CD4-positive, CD25-positive, alpha-beta regulatory T cell (primary cell): ENCODE measurements at regions not wholly inside any gene's neighbourhood (a gene's known extent, or its start where the extent isn't known, plus 50 kb on each side); places are given as distances from the start of the nearest gene placed in this dataset.
"Not testable (repeated sequence)": the region's sequence is repeated elsewhere in the genome, so short reads cannot be mapped to it uniquely, and the experiment has no call there.

Experiments used
- ATAC-seq, 2 donors: fragments of 150-1000 bp; cut with Tn5 transposase; one replicate each; pipeline ENCODE4 v1.10.0; 2021; ENCODE audit warnings: low read depth in 2 of 2, moderate number of reproducible peaks in 2 of 2, moderate library complexity in 1 of 2
- DNase-seq, 3 donors: peaks; one replicate each; pipeline versions ENCODE4 v3.0.0 to v3.0.0-alpha.2; 2012 to 2022; ENCODE audit warnings: mixed read lengths in 1 of 3
- H3K27ac ChIP-seq: one replicate; pipeline ENCODE4 v1.7.0; 2013; ENCODE audit warnings: mild to moderate bottlenecking, low read length; ENCODE audit not compliant: insufficient read depth, poor library complexity, severe bottlenecking
- H3K27me3 ChIP-seq: one replicate; pipeline ENCODE4 v1.7.0; 2013; ENCODE audit warnings: low read length; ENCODE audit not compliant: control insufficient read depth, insufficient read depth
- H3K36me3 ChIP-seq: one replicate; pipeline ENCODE4 v1.7.0; 2013; ENCODE audit warnings: mild to moderate bottlenecking, low read length, moderate library complexity; ENCODE audit not compliant: control insufficient read depth, insufficient read depth
- H3K4me1 ChIP-seq: 2 replicates; pipeline ENCODE4 v1.7.0; 2013; ENCODE audit warnings: mild to moderate bottlenecking, low read length; ENCODE audit not compliant: insufficient read depth, control insufficient read depth, poor library complexity, severe bottlenecking
- H3K4me3 ChIP-seq: one replicate; pipeline ENCODE4 v1.7.0; 2013; ENCODE audit warnings: low read depth, mild to moderate bottlenecking, low read length, moderate library complexity
- H3K9me3 ChIP-seq, 2 experiments: 1 replicate in 1 of 2; 2 replicates in 1 of 2; pipeline ENCODE4 v1.7.0; 2013; ENCODE audit warnings: low read length in 2 of 2, mild to moderate bottlenecking in 1 of 2, moderate library complexity in 1 of 2; ENCODE audit not compliant: control insufficient read depth in 2 of 2
- H3K27ac Mint-ChIP-seq, 3 donors: one replicate each; pipeline ENCODE4 v1.8.0; 2020 to 2022; ENCODE audit warnings: mild to moderate bottlenecking in 3 of 3, mixed read lengths in 3 of 3, moderate library complexity in 2 of 3
- H3K27me3 Mint-ChIP-seq: one replicate; pipeline ENCODE4 v1.8.0; 2022; ENCODE audit warnings: mild to moderate bottlenecking, mixed read lengths
- H3K36me3 Mint-ChIP-seq: one replicate; pipeline ENCODE4 v1.8.0; 2020; ENCODE audit warnings: mixed read lengths
- H3K4me1 Mint-ChIP-seq, 4 donors: one replicate each; pipeline ENCODE4 v1.8.0; 2020 to 2022; ENCODE audit warnings: mixed read lengths in 4 of 4, mild to moderate bottlenecking in 1 of 4
- H3K4me3 Mint-ChIP-seq, 4 donors: one replicate each; pipeline ENCODE4 v1.8.0; 2020 to 2022; ENCODE audit warnings: mild to moderate bottlenecking in 4 of 4, mixed read lengths in 4 of 4, moderate library complexity in 3 of 4
- H3K9me3 Mint-ChIP-seq, 7 donors: one replicate each; pipeline ENCODE4 v1.8.0; 2020 to 2022; ENCODE audit warnings: mixed read lengths in 7 of 7, mild to moderate bottlenecking in 3 of 7, moderate library complexity in 2 of 7

GRCh38 chr15:87656372-87656771 is 600.2 kb downstream of the NTRK3 start:
- H3K27ac ChIP-seq: no peak overlapping the region
- Mint-ChIP-seq H3K27me3 (no peaks in the 10 kb centered on the region), H3K4me1 (no peaks in the 10 kb centered on the region), H3K27ac (no peak overlapping the region), H3K4me3 (no peak overlapping the region), H3K36me3 (no peaks in the 10 kb centered on the region), H3K9me3 (peaks cover 0 to 2% (median 0%) of the 10 kb centered on the region in 7 donors)
- no peak overlapping the region for H3K4me3 ChIP-seq
- H3K4me1 ChIP-seq: no peaks in the 10 kb centered on the region
- H3K27me3 ChIP-seq: no peaks in the 10 kb centered on the region
- H3K36me3 ChIP-seq: no peaks in the 10 kb centered on the region
- no peaks in the 10 kb centered on the region for H3K9me3 ChIP-seq
- DNase-seq: no peak
- ATAC-seq: no peak

DNA sequence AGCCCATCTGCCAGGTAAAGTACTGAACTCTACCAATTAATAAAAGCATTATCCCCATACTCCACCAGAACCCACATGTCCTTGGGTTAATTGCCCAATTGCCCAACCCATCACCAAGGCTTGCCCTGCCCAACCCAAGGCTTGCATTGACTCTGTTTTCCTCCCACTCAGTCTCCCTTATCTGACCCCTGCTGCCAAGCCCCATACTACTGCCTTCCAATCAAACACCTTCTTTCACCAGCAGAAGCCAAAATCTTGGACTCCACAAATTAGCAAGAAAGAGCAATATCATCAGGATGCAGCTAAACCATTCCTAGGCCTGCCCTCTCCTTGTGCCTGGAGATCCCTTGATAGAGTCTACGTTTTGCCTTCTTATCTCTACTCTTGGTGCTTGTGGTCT is 602.9 kb downstream of the NTRK3 start:
- H3K9me3 Mint-ChIP-seq: peaks cover 0 to 5% (median 0%) of the 10 kb centered on the region in 7 donors
- no peak for DNase-seq
- H3K4me3 Mint-ChIP-seq: no peak overlapping the region
- Histone ChIP-seq H3K4me3 (no peak overlapping the region), H3K4me1 (no peaks in the 10 kb centered on the region), H3K9me3 (no peaks in the 10 kb centered on the region), H3K36me3 (no peaks in the 10 kb centered on the region), H3K27ac (no peak overlapping the region), H3K27me3 (no peaks in the 10 kb centered on the region)
- no peak overlapping the region for H3K27ac Mint-ChIP-seq
- no peaks in the 10 kb centered on the region for H3K36me3 Mint-ChIP-seq
- no peaks in the 10 kb centered on the region for H3K4me1 Mint-ChIP-seq
- H3K27me3 Mint-ChIP-seq: no peaks in the 10 kb centered on the region
- ATAC-seq: no peak

DNA sequence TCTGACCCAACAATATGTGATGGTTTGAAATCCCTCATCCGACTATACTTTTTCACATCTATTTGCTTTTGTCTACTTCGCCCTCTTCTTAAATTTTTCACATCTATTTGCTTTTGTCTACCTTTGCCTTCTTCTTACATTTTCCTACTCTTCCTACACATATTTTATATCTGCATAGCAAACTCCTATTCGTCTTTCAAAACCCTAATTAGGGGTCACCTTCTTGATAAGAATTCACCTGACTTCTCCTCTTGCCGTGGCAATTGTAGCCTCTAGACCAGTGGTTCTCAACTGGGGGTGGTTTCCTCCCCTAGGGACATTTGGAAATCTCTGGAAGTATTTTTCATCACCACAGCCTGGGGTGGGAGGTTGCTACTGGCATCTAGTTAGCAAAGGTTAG is 607.4 kb downstream of the NTRK3 start:
- Mint-ChIP-seq H3K9me3 (peaks cover 0 to 7% (median 0%) of the 10 kb centered on the region in 7 donors), H3K4me1 (no peaks in the 10 kb centered on the region), H3K27me3 (no peaks in the 10 kb centered on the region), H3K36me3 (no peaks in the 10 kb centered on the region), H3K27ac (peak overlapping the region in 1 of 3 donors; percentile 33), H3K4me3 (no peak overlapping the region)
- no peak for ATAC-seq
- no peak overlapping the region for H3K27ac ChIP-seq
- H3K9me3 ChIP-seq: no peaks in the 10 kb centered on the region
- H3K4me3 ChIP-seq: no peak overlapping the region
- no peaks in the 10 kb centered on the region for H3K27me3 ChIP-seq
- no peak for DNase-seq
- H3K36me3 ChIP-seq: no peaks in the 10 kb centered on the region
- no peaks in the 10 kb centered on the region for H3K4me1 ChIP-seq

DNA sequence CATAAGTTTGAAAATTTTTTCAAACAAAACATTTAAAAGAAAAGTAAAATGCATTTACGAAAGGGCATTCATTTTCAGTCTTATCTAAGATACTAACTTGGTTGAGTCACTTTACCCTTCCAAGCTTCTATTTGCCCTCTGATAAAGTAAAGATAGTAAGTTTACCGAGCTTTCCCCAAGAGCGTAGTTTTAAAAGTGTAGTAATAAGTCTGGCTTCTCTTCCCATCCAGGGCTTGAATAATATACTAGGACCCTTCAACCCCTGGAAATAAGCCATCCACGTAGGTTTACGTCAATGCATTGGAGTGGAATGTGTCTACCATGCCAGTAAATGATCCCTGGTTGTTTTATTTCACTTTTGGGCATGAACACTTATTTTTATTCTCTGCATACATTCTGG is 608.3 kb downstream of the NTRK3 start:
- no peak for DNase-seq
- Histone ChIP-seq H3K4me3 (no peak overlapping the region), H3K27me3 (no peaks in the 10 kb centered on the region), H3K36me3 (no peaks in the 10 kb centered on the region), H3K9me3 (no peaks in the 10 kb centered on the region), H3K4me1 (no peaks in the 10 kb centered on the region), H3K27ac (no peak overlapping the region)
- Mint-ChIP-seq H3K27ac (no peak overlapping the region), H3K27me3 (no peaks in the 10 kb centered on the region), H3K36me3 (no peaks in the 10 kb centered on the region), H3K4me3 (no peak overlapping the region), H3K9me3 (peaks cover 0 to 7% (median 0%) of the 10 kb centered on the region in 7 donors), H3K4me1 (peaks cover 0 to 2% (median 0%) of the 10 kb centered on the region in 4 donors)
- no peak for ATAC-seq

- peaks cover 0 to 3% (median 0%) of the 10 kb centered on the region in 7 donors for H3K9me3 Mint-ChIP-seq
- H3K27me3 Mint-ChIP-seq: no peaks in the 10 kb centered on the region
- Histone ChIP-seq H3K9me3 (no peaks in the 10 kb centered on the region), H3K27ac (no peak overlapping the region), H3K36me3 (no peaks in the 10 kb centered on the region), H3K27me3 (no peaks in the 10 kb centered on the region), H3K4me3 (no peak overlapping the region), H3K4me1 (no peaks in the 10 kb centered on the region)
- ATAC-seq (no peak), DNase-seq (no peak)
- peaks cover 0 to 5% (median 2%) of the 10 kb centered on the region in 4 donors for H3K4me1 Mint-ChIP-seq
- H3K4me3 Mint-ChIP-seq: no peak overlapping the region
- no peak overlapping the region for H3K27ac Mint-ChIP-seq
- no peaks in the 10 kb centered on the region for H3K36me3 Mint-ChIP-seq
Measured at GRCh38 chr15:87645723-87646122, 610.8 kb downstream of the NTRK3 start.

DNA sequence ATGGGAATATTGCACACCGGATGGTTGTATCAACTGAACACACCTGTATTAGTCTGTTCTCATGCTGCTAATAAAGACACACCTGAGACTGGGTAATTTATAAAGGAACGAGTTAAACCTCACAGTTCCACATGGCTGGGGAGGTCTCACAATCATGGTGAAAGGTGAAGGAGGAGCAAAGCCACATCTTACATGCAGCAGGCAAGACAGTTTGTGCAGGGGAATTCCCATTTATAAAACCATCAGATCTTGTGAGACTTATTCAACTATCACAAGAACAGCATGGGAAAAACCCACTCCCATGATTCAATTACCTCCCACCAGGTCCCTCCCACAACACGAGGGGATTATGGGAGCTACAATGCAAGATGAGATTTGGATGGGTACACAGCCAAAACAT is 613.5 kb downstream of the NTRK3 start:
- H3K36me3 ChIP-seq, H3K9me3 Mint-ChIP-seq, H3K27me3 ChIP-seq, H3K4me1 ChIP-seq, ATAC-seq, H3K4me3 ChIP-seq, H3K27me3 Mint-ChIP-seq, H3K27ac ChIP-seq, DNase-seq, H3K4me3 Mint-ChIP-seq, H3K4me1 Mint-ChIP-seq, H3K36me3 Mint-ChIP-seq, H3K27ac Mint-ChIP-seq, H3K9me3 ChIP-seq: not testable (repeated sequence)

GRCh38 chr15:87639305-87640011 is 617.1 kb downstream of the NTRK3 start:
- Histone ChIP-seq H3K4me1 (no peaks in the 10 kb centered on the region), H3K27me3 (no peaks in the 10 kb centered on the region), H3K9me3 (no peaks in the 10 kb centered on the region), H3K36me3 (no peaks in the 10 kb centered on the region), H3K27ac (no peak overlapping the region), H3K4me3 (no peak overlapping the region)
- ATAC-seq (no peak), DNase-seq (no peak)
- H3K9me3 Mint-ChIP-seq: peaks cover 0 to 6% (median 0%) of the 10 kb centered on the region in 7 donors
- no peaks in the 10 kb centered on the region for H3K27me3 Mint-ChIP-seq
- H3K4me3 Mint-ChIP-seq: no peak overlapping the region
- no peaks in the 10 kb centered on the region for H3K36me3 Mint-ChIP-seq
- H3K27ac Mint-ChIP-seq: no peak overlapping the region
- H3K4me1 Mint-ChIP-seq: peaks cover 0 to 5% (median 2%) of the 10 kb centered on the region in 4 donors

GRCh38 chr15:87638554-87639083 is 617.9 kb downstream of the NTRK3 start:
- no peaks in the 10 kb centered on the region for H3K9me3 ChIP-seq
- H3K4me3 Mint-ChIP-seq: no peak overlapping the region
- H3K27ac Mint-ChIP-seq: no peak overlapping the region
- H3K36me3 ChIP-seq: no peaks in the 10 kb centered on the region
- DNase-seq: no peak
- H3K27me3 ChIP-seq: no peaks in the 10 kb centered on the region
- no peak for ATAC-seq
- no peaks in the 10 kb centered on the region for H3K4me1 ChIP-seq
- no peak overlapping the region for H3K4me3 ChIP-seq
- H3K4me1 Mint-ChIP-seq: peaks cover 0 to 5% (median 2%) of the 10 kb centered on the region in 4 donors
- peaks cover 0 to 4% (median 0%) of the 10 kb centered on the region in 7 donors for H3K9me3 Mint-ChIP-seq
- no peak overlapping the region for H3K27ac ChIP-seq
- no peaks in the 10 kb centered on the region for H3K36me3 Mint-ChIP-seq
- no peaks in the 10 kb centered on the region for H3K27me3 Mint-ChIP-seq
